GM23338 (cell line): ENCODE measurements at regions not wholly inside any gene's neighbourhood (a gene's known extent, or its start where the extent isn't known, plus 50 kb on each side); places are given as distances from the start of the nearest gene placed in this dataset.

Source experiments
- ATAC-seq: fragments of 200-7000 bp; cut with Tn5 transposase; 3 replicates; pipeline ENCODE4 v1.9.1; 2020
- DNase-seq: peaks from one replicate; pipeline ENCODE4 v3.0.0-alpha.2; 2015; ENCODE audit warnings: low spot score
- H2AFZ ChIP-seq: fragments of 200-600 bp; sonication (generic); 2 replicates; pipeline ENCODE4 v1.8.0; 2016; ENCODE audit warnings: antibody characterized with exemption, mild to moderate bottlenecking, moderate library complexity
- H3F3A ChIP-seq: fragments of 200-600 bp; sonication (generic); replicated peaks from 2 replicates; pipeline ENCODE4 v1.8.0; 2017; ENCODE audit warnings: antibody characterized with exemption, mixed run types, low read depth
- H3K27ac ChIP-seq: fragments of 200-600 bp; sonication (generic); 2 replicates; pipeline ENCODE4 v1.6.1; 2016; ENCODE audit warnings: low read depth
- H3K27me3 ChIP-seq: fragments of 200-600 bp; sonication (generic); 2 replicates; pipeline ENCODE4 v1.8.0; 2016; ENCODE audit warnings: mild to moderate bottlenecking, mixed run types, moderate library complexity; ENCODE audit not compliant: insufficient read depth
- H3K36me3 ChIP-seq: fragments of 200-600 bp; sonication (generic); 2 replicates; pipeline ENCODE4 v1.8.0; 2016; ENCODE audit warnings: mild to moderate bottlenecking; ENCODE audit not compliant: insufficient read depth
- H3K4me1 ChIP-seq: fragments of 200-600 bp; sonication (generic); 2 replicates; pipeline ENCODE4 v1.8.0; 2016; ENCODE audit warnings: mild to moderate bottlenecking, moderate library complexity; ENCODE audit not compliant: insufficient read depth
- H3K4me2 ChIP-seq: fragments of 200-600 bp; sonication (generic); 2 replicates; pipeline ENCODE4 v1.7.1; 2017; ENCODE audit warnings: mixed run types
- H3K4me3 ChIP-seq: fragments of 200-600 bp; sonication (generic); 2 replicates; pipeline ENCODE4 v1.6.1; 2016; ENCODE audit warnings: mixed run types
- H3K79me2 ChIP-seq: fragments of 200-600 bp; sonication (generic); replicated peaks from 2 replicates; pipeline ENCODE4 v1.8.0; 2017; ENCODE audit warnings: mild to moderate bottlenecking; ENCODE audit not compliant: insufficient read depth
- H3K9me2 ChIP-seq: fragments of 200-600 bp; sonication (generic); 2 replicates; pipeline ENCODE4 v1.8.0; 2017; ENCODE audit not compliant: insufficient read depth
- H4K20me1 ChIP-seq: fragments of 200-600 bp; sonication (generic); replicated peaks from 2 replicates; pipeline ENCODE4 v1.8.0; 2017; ENCODE audit warnings: mild to moderate bottlenecking; ENCODE audit not compliant: insufficient read depth
- H3K27ac Mint-ChIP-seq: 2 replicates; pipeline ENCODE4 v1.8.0; 2020; ENCODE audit warnings: inconsistent platforms, mild to moderate bottlenecking, moderate library complexity, mixed read lengths
- H3K27me3 Mint-ChIP-seq: 3 replicates; pipeline ENCODE4 v1.8.0; 2022; ENCODE audit warnings: low read depth, mild to moderate bottlenecking, moderate library complexity, mixed read lengths, inconsistent platforms; ENCODE audit not compliant: insufficient read depth, poor library complexity
- H3K36me3 Mint-ChIP-seq: 3 replicates; pipeline ENCODE4 v1.8.0; 2021; ENCODE audit warnings: low read depth, mild to moderate bottlenecking, inconsistent platforms, moderate library complexity, mixed read lengths
- H3K4me1 Mint-ChIP-seq: 3 replicates; pipeline ENCODE4 v1.8.0; 2020; ENCODE audit warnings: mild to moderate bottlenecking, inconsistent platforms, mixed read lengths
- H3K4me3 Mint-ChIP-seq: 3 replicates; pipeline ENCODE4 v1.8.0; 2021; ENCODE audit warnings: moderate library complexity, mild to moderate bottlenecking, inconsistent platforms, mixed read lengths
- H3K9me3 Mint-ChIP-seq: 3 replicates; pipeline ENCODE4 v1.8.0; 2020; ENCODE audit warnings: moderate library complexity, mild to moderate bottlenecking, inconsistent platforms, mixed read lengths
- CREB1 ChIP-seq: fragments of 250-450 bp; sonication (Bioruptor Pico); IDR thresholded peaks from 2 replicates; pipeline ENCODE4 v1.5.0; 2020; ENCODE audit warnings: low read depth, mild to moderate bottlenecking, moderate library complexity
- CTCF ChIP-seq, 2 experiments: fragments of 200-600 bp in 1 of 2; sonication (generic) in 1 of 2; conservative IDR thresholded peaks; 2 replicates each; pipeline versions ENCODE4 v1.5.1 to v1.6.1; 2016 to 2017; ENCODE audit warnings: antibody characterized with exemption in 2 of 2, low read depth in 2 of 2, mild to moderate bottlenecking in 2 of 2, moderate library complexity in 1 of 2
- ETS1 ChIP-seq: IDR thresholded peaks from 2 replicates; pipeline ENCODE4 v1.6.1; 2016; ENCODE audit warnings: antibody characterized with exemption
- EZH2 ChIP-seq: fragments of 200-600 bp; sonication (generic); IDR thresholded peaks from one replicate; pipeline ENCODE4 v1.8.0; 2017; ENCODE audit warnings: antibody characterized with exemption, mild to moderate bottlenecking, low read depth; ENCODE audit not compliant: unreplicated experiment
- EZH2phosphoT487 ChIP-seq: fragments of 200-600 bp; sonication (generic); IDR thresholded peaks from one replicate; pipeline ENCODE4 v1.8.1; 2018; ENCODE audit warnings: antibody characterized with exemption; ENCODE audit not compliant: unreplicated experiment
- JUNB ChIP-seq: IDR thresholded peaks from one replicate; pipeline ENCODE4 v1.6.1; 2016; ENCODE audit warnings: antibody characterized with exemption; ENCODE audit not compliant: unreplicated experiment
- NANOG ChIP-seq: IDR thresholded peaks from 2 replicates; pipeline ENCODE4 v1.6.1; 2016; ENCODE audit warnings: antibody characterized with exemption, borderline replicate concordance
- POLR2AphosphoS5 ChIP-seq: IDR thresholded peaks from 2 replicates; pipeline ENCODE4 v1.6.1; 2016; ENCODE audit warnings: antibody characterized with exemption, low read depth
- REST ChIP-seq: IDR thresholded peaks from one replicate; pipeline ENCODE4 v1.6.1; 2018; ENCODE audit warnings: antibody characterized with exemption; ENCODE audit not compliant: unreplicated experiment
- STAT1 ChIP-seq: IDR thresholded peaks from one replicate; pipeline ENCODE4 v1.6.1; 2016; ENCODE audit warnings: antibody characterized with exemption; ENCODE audit not compliant: unreplicated experiment
- ZNF114 ChIP-seq: fragments of 250-450 bp; sonication (Bioruptor Pico); IDR thresholded peaks from 2 replicates; pipeline ENCODE4 v1.5.0; 2020; ENCODE audit warnings: mild to moderate bottlenecking, moderate library complexity
- ZNF331 ChIP-seq: fragments of 250-450 bp; sonication (Bioruptor Pico); IDR thresholded peaks from 2 replicates; pipeline ENCODE4 v1.5.0; 2020; ENCODE audit warnings: low read depth, mild to moderate bottlenecking, moderate library complexity
- ZNF462 ChIP-seq: fragments of 250-450 bp; sonication (Bioruptor Pico); IDR thresholded peaks from 2 replicates; pipeline ENCODE4 v1.5.0; 2020; ENCODE audit warnings: mild to moderate bottlenecking, moderate library complexity

GRCh38 chr1:163697137-163697536 is 375.4 kb downstream of the NUF2 start:
- Histone ChIP-seq H3K27ac (no peak overlapping the region), H4K20me1 (no peaks in the 10 kb centered on the region), H3K4me3 (no peak overlapping the region), H3K4me2 (no peak overlapping the region), H3K9me2 (no peaks in the 10 kb centered on the region), H2AFZ (no peak overlapping the region), H3K27me3 (no peaks in the 10 kb centered on the region), H3K36me3 (no peaks in the 10 kb centered on the region), H3F3A (no peaks in the 10 kb centered on the region), H3K79me2 (no peaks in the 10 kb centered on the region), H3K4me1 (no peaks in the 10 kb centered on the region; the same call in 1 of the 2 replicates)
- Mint-ChIP-seq H3K4me3 (no peak overlapping the region), H3K27me3 (no peaks in the 10 kb centered on the region), H3K9me3 (no peaks in the 10 kb centered on the region; the same call in 2 of the 3 replicates), H3K27ac (no peak overlapping the region), H3K4me1 (no peaks in the 10 kb centered on the region), H3K36me3 (no peaks in the 10 kb centered on the region; the same call in 2 of the 3 replicates)
- DNase-seq = no peak
- TF ChIP-seq ZNF331 (CRISPR knock-in tag) (no peak), POLR2AphosphoS5 (no peak), ZNF114 (CRISPR knock-in tag) (no peak), ZNF462 (CRISPR knock-in tag) (no peak), REST (no peak), ETS1 (no peak), CTCF (conservative IDR thresholded peaks at IDR 0.05; ENCODE audit: low read depth in 2 of 2) (no peak), EZH2 (no peak), NANOG (no peak), JUNB (no peak), CREB1 (CRISPR knock-in tag) (no peak), EZH2phosphoT487 (no peak), STAT1 (no peak)
- no peak for ATAC-seq
